GM21367 (cell line): ENCODE measurements at regions not wholly inside any gene's neighbourhood (a gene's known extent, or its start where the extent isn't known, plus 50 kb on each side); places are given as distances from the start of the nearest gene placed in this dataset.
"Not testable (repeated sequence)": the region's sequence is repeated elsewhere in the genome, so short reads cannot be mapped to it uniquely, and the experiment has no call there.

Experiments used
- ATAC-seq: cut with Tn5 transposase; IDR thresholded peaks from one replicate; pipeline ENCODE4 v1.9.1; 2021; ENCODE audit not compliant: unreplicated experiment

DNA sequence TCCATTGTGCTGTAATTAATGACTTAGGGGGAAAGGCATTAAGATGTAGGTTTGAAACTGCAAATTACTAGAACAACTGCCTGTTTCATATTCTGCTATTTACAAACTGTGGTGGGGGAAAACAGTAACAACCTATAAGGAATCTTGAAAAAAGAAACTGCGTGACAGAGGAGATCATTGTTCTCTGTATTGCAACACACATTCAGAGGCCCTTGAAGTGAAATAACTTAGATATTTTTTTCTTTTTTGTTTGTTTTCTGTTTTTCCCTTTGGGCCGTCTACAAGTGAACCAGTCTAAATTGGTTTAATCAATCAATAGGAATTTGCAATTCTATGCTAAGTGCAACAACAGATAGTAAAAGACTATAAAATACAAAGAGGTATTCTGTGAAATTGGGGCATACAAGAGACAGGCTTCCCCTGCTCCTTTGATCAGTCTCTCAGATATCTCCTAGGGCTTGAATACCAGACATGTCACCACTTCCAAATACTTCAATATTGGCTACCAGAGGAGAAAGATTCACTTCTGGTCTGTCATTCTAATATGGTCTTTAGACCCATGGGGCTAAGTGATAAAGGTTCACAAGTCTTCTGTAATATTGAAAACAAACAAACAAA lies 2055.1 kb upstream of the CELF4 start:
- ATAC-seq, result no peak

DNA sequence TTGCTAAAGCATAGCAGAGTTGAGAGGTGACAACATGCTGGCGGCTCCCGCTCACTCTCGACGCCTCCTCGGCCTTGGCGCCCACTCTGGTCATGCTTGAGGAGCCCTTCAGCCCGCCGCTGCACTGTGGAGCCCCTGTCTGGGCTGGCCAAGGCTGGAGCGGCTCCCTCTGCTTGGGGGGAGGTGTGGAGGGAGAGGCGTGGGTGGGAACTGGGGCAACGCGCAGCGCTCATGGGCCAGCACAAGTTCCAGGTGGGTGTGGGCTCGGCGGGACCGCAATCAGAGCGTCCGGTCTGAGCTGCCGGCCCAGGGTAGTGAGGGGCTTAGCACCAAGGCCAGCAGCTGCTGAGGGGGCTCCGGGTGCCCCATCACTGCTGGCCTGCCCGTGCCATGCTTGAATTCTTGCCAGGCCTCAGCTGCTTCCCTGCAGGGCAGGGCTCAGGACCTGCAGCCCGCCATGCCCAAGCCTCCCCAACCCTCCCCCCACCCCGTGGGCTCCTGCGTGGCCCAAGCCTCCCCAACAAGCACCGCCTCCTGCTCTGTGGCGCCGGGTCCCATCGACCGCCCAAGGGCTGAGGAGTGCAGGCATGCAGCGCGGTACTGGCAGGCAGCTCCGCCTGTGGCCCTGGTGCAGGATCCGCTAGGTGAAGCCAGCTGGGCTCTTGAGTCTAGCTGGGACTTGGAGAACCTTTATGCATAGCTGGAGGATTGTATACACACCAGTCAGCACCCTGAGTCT lies 2052.8 kb upstream of the CELF4 start:
- no peak for ATAC-seq

DNA sequence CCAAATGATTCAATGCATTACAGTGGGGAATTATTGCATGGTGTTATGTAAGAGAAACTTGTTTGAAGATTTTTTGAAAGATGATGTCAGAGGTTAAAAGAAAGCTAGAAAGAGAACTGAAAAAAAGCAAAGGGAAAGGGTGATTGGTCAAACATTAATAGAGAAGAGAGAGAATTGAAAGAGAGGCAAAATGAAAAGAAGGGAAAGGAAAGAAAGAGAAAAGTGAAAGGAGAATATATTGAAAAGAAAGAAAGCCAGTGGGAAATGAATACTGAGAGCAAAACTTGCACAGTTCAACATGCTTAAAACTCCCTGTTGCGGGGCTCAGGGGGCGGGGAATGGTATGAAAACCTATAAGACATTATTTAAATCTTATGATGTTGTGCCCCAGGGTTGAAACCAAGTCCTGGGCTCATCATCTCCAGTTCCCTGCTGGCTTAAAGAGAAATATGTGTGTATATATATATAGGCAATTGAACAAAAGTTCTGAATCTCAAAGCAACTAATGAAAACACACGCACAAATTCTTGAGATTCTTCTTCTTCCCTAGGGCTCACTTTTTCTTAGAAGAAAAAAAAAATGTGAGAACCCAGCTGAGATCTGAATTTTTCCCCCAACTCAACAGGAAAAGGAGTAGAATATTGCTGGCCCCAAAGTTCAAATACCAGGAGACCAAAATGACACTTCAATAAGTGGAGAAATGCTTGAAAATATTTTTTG lies 2045.9 kb upstream of the CELF4 start:
- ATAC-seq, result no peak

DNA sequence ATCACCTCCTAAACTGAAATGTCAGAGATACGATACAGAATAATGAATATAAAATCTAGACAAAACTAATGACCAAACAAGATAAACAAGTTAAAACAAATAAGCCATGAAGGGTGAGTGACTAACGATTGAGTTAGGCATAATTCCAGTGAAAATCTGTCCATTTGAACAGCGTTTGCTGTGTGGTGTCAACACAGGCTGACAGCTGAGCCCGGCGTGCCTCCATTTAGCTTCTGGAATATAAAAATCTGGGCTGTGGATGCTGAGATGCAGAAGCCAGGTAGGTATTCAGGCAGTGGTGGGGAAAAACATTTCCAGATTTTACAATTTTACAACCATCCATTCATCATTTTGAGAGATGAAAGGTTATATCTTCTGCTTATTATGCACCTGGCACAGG lies 2041.4 kb upstream of the CELF4 start:
- no peak for ATAC-seq

DNA sequence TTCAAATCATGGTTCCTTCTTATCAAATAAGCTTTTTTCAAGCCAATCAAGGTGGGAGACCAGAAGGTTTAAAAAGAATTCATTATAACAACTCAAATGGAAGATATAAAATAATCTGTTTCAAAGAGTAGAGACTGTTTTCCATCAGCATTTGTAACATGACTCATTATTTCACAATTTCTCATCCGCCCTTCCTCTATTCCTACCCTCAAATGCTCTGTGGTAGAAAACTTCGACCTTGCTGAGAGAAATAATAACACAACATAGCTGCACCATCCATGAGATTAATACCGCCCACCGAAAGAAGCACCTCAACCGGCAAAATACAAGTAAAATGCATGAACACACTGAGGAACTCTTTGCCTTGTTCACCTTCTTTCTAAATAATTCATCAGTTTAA lies 2039.2 kb upstream of the CELF4 start:
- ATAC-seq, result no peak

DNA sequence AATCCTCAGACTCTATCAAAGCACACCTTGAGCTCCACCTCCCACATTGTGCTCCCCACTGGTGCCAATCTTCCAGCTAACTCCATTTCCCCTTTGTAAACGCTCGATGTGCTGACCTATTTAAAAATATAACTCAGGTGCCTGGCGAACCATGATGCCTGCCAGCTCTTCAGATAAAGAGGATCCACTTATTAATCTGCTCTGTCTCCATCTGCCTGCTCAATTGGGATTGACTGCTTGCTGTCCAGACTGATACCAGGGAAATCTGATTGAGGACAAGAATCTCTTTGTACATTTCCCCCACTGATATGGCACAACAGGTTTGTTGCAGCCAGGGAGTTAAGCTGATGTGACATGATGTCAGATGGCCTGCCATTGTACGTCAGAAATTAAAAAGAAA lies 2036.5 kb upstream of the CELF4 start:
- no peak for ATAC-seq

DNA sequence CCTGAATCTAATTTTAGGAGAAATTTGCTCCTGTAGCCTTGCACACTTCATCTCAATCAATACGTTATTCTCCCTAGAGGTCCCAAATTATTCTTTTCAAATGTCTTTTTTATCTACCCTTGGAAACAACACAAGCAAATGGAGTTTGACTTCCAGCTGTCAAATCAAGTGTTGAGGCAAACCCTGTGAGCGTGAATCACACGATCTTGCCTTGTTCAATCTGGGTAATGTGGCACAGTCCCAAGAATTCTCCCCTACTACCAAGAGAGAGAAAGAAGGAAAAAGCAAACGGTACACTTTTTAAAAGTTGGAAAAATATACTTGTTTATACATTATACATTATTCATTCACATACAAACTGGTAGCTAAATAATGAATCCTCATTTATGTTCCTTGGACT lies 2035.3 kb upstream of the CELF4 start:
- ATAC-seq, result no peak

DNA sequence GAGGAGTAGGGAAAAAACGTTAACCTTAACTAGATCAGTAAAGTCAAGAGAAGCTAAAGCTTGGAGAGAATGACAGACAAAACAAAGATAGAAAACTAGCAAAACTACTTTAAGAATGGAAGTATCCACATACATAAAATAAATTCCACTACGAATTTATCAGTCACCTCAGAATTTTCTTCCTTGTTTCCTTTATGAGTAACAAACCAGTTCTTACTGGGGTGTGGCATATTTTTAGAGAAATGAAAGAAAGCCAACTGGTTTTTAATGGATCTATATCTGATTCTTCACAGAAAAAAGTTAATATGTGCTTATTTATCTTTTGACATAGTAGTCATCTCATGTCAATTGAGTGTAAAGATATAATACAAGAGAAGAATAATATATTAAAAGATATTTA lies 2033.7 kb upstream of the CELF4 start:
- no peak for ATAC-seq

DNA sequence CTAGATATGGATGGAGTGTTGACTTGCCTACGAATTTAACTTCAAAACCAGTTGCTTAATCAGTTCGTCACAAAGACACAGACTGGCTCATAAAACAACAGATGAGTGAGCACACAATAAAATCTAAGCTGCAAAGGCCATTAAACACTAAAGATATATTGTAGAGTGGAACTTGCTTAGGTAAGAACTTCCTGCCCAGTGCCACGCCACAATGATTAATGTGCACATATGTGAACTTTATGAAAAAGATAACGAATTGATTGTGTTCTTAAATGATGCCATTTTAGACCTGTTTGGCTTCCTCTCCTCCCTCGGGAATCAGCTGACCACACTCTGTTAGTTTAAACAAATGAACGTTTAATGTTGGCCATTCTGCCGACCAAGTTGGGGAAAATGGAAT lies 2031.3 kb upstream of the CELF4 start:
- ATAC-seq, result no peak

DNA sequence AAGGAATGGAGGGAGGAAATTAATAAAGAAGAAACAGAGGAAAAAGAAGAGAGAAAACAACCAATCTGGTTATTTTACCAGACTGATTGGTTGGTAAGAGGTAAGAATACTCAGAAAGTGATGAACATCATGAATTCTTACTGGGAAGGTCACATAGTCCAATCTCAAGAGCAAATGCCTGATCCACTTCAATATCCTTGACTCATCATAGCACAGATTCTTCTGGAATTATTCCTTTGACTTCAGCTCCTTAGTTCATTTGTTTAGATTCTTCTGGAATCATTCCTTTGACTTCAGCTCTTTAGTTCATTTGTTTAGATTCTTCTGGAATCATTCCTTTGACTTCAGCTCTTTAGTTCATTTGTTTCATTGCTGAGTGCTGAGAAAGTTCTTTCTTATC lies 2030.6 kb upstream of the CELF4 start:
- no peak for ATAC-seq

DNA sequence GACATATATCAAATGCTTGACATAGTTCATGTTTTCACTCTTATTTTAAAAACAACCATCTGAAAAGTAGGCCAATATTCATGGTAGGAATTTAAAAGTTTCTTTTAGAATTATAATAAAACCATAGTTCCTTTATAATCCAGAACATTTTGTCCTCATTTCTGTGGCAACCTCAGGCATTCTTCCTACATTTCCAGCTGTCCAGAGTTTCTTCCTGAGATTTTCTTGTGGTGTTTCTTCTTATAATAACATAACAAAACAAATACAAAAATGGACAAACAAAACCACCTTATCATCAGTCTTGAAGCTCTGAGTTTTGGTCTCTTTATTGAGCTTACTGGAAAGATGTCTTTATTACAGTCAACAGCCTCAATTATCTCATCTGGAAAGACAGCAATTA lies 2028.6 kb upstream of the CELF4 start:
- ATAC-seq, result no peak

DNA sequence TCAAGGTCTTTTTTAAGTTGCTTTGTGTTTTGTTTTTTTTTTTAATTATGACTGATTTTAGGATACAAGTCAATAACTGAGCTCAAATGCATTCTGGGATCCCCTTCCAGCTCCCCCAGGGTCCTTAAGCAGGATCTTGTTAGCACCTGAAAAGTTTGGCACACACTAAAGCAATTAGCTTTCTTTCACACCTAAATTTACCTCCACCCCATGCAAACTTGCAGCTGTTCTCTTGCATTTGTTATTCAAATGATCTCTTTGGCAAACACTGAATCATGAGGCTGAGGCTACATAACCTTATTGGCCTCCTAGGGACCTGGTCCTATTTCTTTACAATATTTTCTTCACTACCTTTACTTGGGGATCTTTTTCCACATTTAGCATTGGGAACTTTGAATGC lies 2026.1 kb upstream of the CELF4 start:
- ATAC-seq, result no peak

DNA sequence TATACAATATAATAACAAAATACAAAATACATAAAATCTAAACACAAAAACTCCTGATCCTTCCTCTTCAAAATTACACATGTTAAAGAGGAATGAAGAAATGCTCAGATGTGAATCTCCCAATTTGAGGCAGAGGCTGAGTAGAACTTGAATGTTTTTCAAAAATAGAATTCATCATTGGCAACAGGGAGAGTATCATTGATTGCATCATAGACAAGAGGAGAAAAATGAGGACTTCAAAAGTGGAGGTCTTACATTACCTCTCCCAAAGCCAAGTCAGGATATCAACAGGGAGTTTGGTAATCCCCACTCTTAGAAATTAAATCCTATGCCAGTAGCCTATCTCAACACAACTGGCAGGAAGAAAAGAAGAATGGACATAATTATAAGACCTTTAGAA lies 2023.9 kb upstream of the CELF4 start:
- ATAC-seq, result no peak

DNA sequence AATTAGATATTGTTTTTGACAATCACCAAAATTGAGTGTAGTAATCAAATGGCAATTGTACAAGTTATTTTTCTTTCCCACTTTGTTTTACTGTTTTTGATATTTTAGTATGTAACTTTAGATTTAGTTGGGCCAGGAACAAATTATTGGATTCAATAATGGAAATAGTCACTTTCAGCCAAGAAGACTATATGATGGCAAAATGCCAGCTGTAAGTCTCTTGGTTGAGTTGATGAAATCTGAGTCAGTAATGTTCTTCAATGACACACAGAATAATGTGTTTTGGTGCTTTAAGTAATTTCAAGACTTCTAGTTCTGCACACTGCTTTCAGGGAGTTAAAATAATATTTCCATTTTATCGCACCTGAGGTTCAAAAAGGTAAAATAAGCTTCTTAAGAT lies 2022.0 kb upstream of the CELF4 start:
- ATAC-seq, result no peak

DNA sequence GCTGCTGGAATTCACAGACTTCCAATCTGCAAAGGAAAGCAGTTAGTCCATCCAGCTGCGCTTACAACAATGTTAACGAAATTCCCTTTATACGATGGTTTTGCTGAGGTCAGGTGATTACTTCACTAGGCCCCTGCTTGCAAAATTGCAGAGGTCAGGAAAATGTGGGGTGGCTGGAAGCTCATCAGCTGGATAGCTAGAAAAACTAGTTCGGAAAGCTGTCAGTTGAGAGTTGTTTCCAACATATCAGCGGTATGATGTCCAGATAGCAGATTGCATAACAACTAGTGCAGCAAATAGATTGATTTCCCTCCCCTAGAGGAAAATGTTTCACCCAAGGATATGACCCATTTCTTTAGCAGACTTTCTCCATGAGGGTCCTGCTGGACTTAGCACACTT lies 2021.1 kb upstream of the CELF4 start:
- ATAC-seq, result no peak

DNA sequence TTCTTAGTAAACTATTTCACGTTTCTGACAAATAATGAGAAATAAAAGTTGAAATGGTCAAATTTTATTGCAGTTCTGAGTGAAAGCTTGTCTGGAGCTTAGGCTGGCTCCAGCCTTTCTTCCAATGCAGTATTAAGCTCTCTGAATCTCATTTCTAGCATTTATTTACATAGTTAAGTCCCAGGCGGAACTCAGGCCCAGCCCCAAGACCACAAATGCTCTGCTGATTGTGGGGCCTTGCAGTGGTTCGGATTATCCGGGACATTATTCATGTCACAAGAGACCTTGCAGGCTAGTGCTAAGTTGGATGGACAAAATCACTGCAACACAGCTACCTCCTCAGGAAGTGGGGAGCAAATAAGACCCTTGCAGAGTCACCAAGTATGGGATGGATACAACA lies 2009.3 kb upstream of the CELF4 start:
- no peak for ATAC-seq

DNA sequence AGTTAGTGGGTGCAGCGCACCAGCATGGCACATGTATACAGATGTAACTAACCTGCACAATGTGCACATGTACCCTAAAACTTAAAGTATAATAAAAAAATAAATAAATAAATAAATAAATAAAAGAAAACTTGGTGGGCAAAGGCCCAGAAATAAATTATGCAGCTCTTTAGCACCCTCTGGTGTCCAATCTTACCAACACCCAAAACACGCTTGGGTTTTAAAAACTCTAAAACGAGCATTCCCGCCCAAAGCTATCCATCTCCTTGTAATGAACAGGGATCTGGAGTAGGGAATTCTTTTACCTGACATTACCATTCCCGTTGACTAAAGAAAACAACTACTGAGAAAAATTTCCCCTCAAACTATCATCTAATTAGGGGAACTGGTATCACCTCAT lies 2005.9 kb upstream of the CELF4 start:
- no peak for ATAC-seq

DNA sequence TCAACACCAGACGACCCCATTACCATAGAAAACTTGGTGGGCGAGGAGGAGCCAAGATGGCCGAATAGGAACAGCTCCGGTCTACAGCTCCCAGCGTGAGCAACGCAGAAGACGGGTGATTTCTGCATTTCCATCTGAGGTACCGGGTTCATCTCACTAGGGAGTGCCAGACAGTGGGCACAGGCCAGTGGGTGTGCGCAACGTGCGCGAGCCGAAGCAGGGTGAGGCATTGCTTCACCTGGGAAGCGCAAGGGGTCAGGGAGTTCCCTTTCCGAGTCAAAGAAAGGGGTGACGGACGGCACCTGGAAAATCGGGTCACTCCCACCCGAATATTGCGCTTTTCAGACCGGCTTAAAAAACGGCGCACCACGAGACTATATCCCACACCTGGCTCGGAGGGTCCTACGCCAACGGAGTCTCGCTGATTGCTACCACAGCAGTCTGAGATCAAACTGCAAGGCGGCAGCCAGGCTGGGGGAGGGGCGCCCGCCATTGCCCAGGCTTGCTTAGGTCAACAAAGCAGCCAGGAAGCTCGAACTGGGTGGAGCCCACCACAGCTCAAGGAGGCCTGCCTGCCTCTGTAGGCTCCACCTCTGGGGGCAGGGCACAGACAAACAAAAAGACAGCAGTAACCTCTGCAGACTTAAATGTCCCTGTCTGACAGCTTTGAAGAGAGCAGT lies 2000.1 kb upstream of the CELF4 start:
- not testable (repeated sequence) for ATAC-seq

DNA sequence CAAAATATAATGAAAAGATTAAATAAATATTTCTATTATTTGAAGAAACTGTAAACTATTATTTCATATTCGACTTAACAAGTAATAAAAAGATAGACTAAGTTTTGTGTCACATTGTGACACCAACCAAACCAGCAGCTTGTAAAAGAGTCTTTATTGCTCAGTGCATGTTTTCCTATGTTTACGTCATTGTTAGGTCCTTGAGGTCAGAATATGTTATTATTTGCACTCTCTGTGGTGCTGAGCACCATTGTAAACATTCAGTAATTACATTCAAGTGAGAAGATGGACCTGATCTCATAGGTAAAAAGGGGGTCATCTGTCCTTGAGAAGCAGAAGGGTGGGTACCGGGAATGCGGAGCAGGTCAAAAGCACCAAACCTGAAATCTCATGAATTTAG lies 1999.1 kb upstream of the CELF4 start:
- ATAC-seq, result no peak

DNA sequence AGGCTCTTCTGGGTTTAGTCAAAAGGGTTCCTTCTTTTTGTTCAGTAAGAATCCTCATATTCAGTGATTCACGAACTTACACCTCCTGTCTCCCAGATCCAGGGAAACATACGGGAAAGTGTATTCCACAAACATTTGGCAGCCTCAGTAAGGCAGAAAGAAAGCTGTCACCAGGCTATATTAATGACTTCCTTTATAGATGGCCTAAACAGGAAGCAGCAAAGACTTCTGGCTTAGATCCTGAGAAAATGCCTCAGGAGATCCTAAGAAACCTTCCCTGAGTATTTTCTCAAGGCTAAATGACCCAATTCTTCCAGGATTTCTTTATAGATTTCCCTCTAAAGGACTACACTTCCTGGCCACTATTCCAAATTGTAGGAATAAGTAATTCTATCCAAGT lies 1995.5 kb upstream of the CELF4 start:
- no peak for ATAC-seq

DNA sequence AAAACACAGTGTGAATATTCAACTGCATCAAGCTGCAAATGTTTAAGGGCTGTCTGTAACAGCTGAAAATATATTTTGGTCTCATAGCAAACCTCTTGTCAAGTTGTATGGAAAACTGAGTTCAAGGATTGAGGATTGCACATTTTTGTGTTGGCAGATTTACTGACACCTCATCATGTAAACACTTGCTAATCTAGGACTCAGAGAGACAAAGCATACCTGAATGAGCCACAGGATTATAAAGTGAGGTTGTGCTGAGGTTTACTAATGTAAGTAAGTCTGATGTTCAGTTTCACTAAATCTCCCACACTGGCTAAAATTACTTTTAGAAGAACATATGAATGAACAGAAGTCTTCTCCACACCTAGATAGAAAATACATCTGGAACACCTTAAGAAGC lies 1993.1 kb upstream of the CELF4 start:
- no peak for ATAC-seq

DNA sequence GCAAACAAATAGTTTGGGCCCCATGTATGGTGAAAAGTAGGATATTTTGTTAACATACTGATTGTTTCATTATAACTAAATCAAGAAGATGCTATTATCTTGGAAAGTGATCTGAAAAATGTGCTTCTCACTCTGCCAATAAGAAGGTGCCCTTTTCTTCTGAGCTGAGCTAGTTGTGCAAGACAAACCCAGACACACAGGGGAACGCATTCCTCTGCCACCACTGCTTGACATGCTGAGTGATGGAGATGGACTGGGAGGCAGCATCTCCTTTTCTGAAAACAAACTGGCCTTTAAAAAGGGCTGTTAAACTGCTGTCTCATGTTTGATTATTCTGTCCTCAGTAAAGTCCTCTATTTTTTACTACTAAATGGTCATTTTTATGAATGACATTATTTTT lies 1989.9 kb upstream of the CELF4 start:
- no peak for ATAC-seq
